ENCODE measurements at regions not wholly inside any gene's neighbourhood (a gene's known extent, or its start where the extent isn't known, plus 50 kb on each side); places are given as distances from the start of the nearest gene placed in this dataset.

GRCh38 chr19:31602548-31602947, 253.3 kb upstream of the TSHZ3 start:
- H3K27me3 ChIP-seq (ENCODE audit: insufficient read depth, low read length) = no peaks in the 10 kb centered on the region
- H3K9ac ChIP-seq (ENCODE audit: low read depth, low read length) = no peak overlapping the region
- H3K9me3 ChIP-seq (ENCODE audit: insufficient read depth, low read depth, low read length) = no peaks in the 10 kb centered on the region
- WGBS = 93% methylated on average over 4 of the region's 4 CpGs
- H3K4me1 ChIP-seq (ENCODE audit: insufficient read depth, low read length) = no peaks in the 10 kb centered on the region
- no peak overlapping the region for H3K27ac ChIP-seq (ENCODE audit: low read depth, low read length)
- H3K36me3 ChIP-seq (ENCODE audit: insufficient read depth, low read length) = no peaks in the 10 kb centered on the region
- no peak overlapping the region for H3K4me3 ChIP-seq (ENCODE audit: low read length)

GRCh38 chr19:31604493-31605040, 255.3 kb upstream of the TSHZ3 start:
- H3K4me1 ChIP-seq (ENCODE audit: insufficient read depth, low read length) = no peaks in the 10 kb centered on the region
- no peak overlapping the region for H3K4me3 ChIP-seq (ENCODE audit: low read length)
- no peak overlapping the region for H3K27ac ChIP-seq (ENCODE audit: low read depth, low read length)
- no peak overlapping the region for H3K9ac ChIP-seq (ENCODE audit: low read depth, low read length)
- 93% methylated on average over 10 of the region's 10 CpGs for WGBS
- no peaks in the 10 kb centered on the region for H3K36me3 ChIP-seq (ENCODE audit: insufficient read depth, low read length)
- no peaks in the 10 kb centered on the region for H3K9me3 ChIP-seq (ENCODE audit: insufficient read depth, low read depth, low read length)
- no peaks in the 10 kb centered on the region for H3K27me3 ChIP-seq (ENCODE audit: insufficient read depth, low read length)

- H3K27me3 ChIP-seq (ENCODE audit: insufficient read depth, low read length) = no peaks in the 10 kb centered on the region
- no peak overlapping the region for H3K9ac ChIP-seq (ENCODE audit: low read depth, low read length)
- no peaks in the 10 kb centered on the region for H3K4me1 ChIP-seq (ENCODE audit: insufficient read depth, low read length)
- H3K9me3 ChIP-seq (ENCODE audit: insufficient read depth, low read depth, low read length) = no peaks in the 10 kb centered on the region
- no peak overlapping the region for H3K4me3 ChIP-seq (ENCODE audit: low read length)
- no peaks in the 10 kb centered on the region for H3K36me3 ChIP-seq (ENCODE audit: insufficient read depth, low read length)
- H3K27ac ChIP-seq (ENCODE audit: low read depth, low read length) = no peak overlapping the region
- whole genome bisulfite sequencing = 96% methylated on average over 8 of the region's 8 CpGs
Observed at GRCh38 chr19:31610018-31610417, 260.8 kb upstream of the TSHZ3 start.

GRCh38 chr19:31611046-31611877, 262.0 kb upstream of the TSHZ3 start:
- Histone ChIP-seq H3K4me1 (ENCODE audit: insufficient read depth, low read length) (no peaks in the 10 kb centered on the region), H3K27ac (ENCODE audit: low read depth, low read length) (no peak overlapping the region), H3K27me3 (ENCODE audit: insufficient read depth, low read length) (no peaks in the 10 kb centered on the region), H3K9me3 (ENCODE audit: insufficient read depth, low read depth, low read length) (no peaks in the 10 kb centered on the region), H3K9ac (ENCODE audit: low read depth, low read length) (no peak overlapping the region), H3K4me3 (ENCODE audit: low read length) (no peak overlapping the region), H3K36me3 (ENCODE audit: insufficient read depth, low read length) (no peaks in the 10 kb centered on the region)
- WGBS = 90% methylated on average over 3 of the region's 3 CpGs

- Histone ChIP-seq H3K4me3 (ENCODE audit: low read length) (no peak overlapping the region), H3K36me3 (ENCODE audit: insufficient read depth, low read length) (no peaks in the 10 kb centered on the region), H3K27me3 (ENCODE audit: insufficient read depth, low read length) (no peaks in the 10 kb centered on the region), H3K4me1 (ENCODE audit: insufficient read depth, low read length) (no peaks in the 10 kb centered on the region), H3K9me3 (ENCODE audit: insufficient read depth, low read depth, low read length) (no peaks in the 10 kb centered on the region), H3K27ac (ENCODE audit: low read depth, low read length) (no peak overlapping the region), H3K9ac (ENCODE audit: low read depth, low read length) (no peak overlapping the region)
- WGBS = 85% methylated on average over 1 of the region's 6 CpGs
Observed at GRCh38 chr19:31612873-31613272, 263.6 kb upstream of the TSHZ3 start.

- Histone ChIP-seq H3K27me3 (ENCODE audit: insufficient read depth, low read length) (no peaks in the 10 kb centered on the region), H3K4me1 (ENCODE audit: insufficient read depth, low read length) (no peaks in the 10 kb centered on the region), H3K36me3 (ENCODE audit: insufficient read depth, low read length) (no peaks in the 10 kb centered on the region), H3K4me3 (ENCODE audit: low read length) (no peak overlapping the region), H3K9me3 (ENCODE audit: insufficient read depth, low read depth, low read length) (no peaks in the 10 kb centered on the region), H3K27ac (ENCODE audit: low read depth, low read length) (no peak overlapping the region), H3K9ac (ENCODE audit: low read depth, low read length) (no peak overlapping the region)
- 96% methylated on average over 4 of the region's 4 CpGs for WGBS
Observed at GRCh38 chr19:31613683-31614219, 264.5 kb upstream of the TSHZ3 start.

GRCh38 chr19:31616031-31616430, 266.8 kb upstream of the TSHZ3 start:
- no peaks in the 10 kb centered on the region for H3K9me3 ChIP-seq (ENCODE audit: insufficient read depth, low read depth, low read length)
- H3K9ac ChIP-seq (ENCODE audit: low read depth, low read length) = no peak overlapping the region
- H3K36me3 ChIP-seq (ENCODE audit: insufficient read depth, low read length) = no peaks in the 10 kb centered on the region
- no peaks in the 10 kb centered on the region for H3K4me1 ChIP-seq (ENCODE audit: insufficient read depth, low read length)
- H3K4me3 ChIP-seq (ENCODE audit: low read length) = no peak overlapping the region
- H3K27ac ChIP-seq (ENCODE audit: low read depth, low read length) = no peak overlapping the region
- H3K27me3 ChIP-seq (ENCODE audit: insufficient read depth, low read length) = no peaks in the 10 kb centered on the region
- 97% methylated on average over 3 of the region's 3 CpGs for WGBS

GRCh38 chr19:31617010-31617585, 267.9 kb upstream of the TSHZ3 start:
- Histone ChIP-seq H3K4me1 (ENCODE audit: insufficient read depth, low read length) (no peaks in the 10 kb centered on the region), H3K27ac (ENCODE audit: low read depth, low read length) (no peak overlapping the region), H3K27me3 (ENCODE audit: insufficient read depth, low read length) (no peaks in the 10 kb centered on the region), H3K4me3 (ENCODE audit: low read length) (no peak overlapping the region), H3K9me3 (ENCODE audit: insufficient read depth, low read depth, low read length) (no peaks in the 10 kb centered on the region), H3K9ac (ENCODE audit: low read depth, low read length) (no peak overlapping the region), H3K36me3 (ENCODE audit: insufficient read depth, low read length) (no peaks in the 10 kb centered on the region)
- 90% methylated on average over 4 of the region's 4 CpGs for WGBS

- no peak overlapping the region for H3K9ac ChIP-seq (ENCODE audit: low read depth, low read length)
- no peak overlapping the region for H3K4me3 ChIP-seq (ENCODE audit: low read length)
- H3K4me1 ChIP-seq (ENCODE audit: insufficient read depth, low read length) = peaks cover 16% of the 10 kb centered on the region
- 89% methylated on average over 4 of the region's 4 CpGs for WGBS
- no peak overlapping the region for H3K27ac ChIP-seq (ENCODE audit: low read depth, low read length)
- H3K9me3 ChIP-seq (ENCODE audit: insufficient read depth, low read depth, low read length) = no peaks in the 10 kb centered on the region
- H3K36me3 ChIP-seq (ENCODE audit: insufficient read depth, low read length) = no peaks in the 10 kb centered on the region
- H3K27me3 ChIP-seq (ENCODE audit: insufficient read depth, low read length) = no peaks in the 10 kb centered on the region
Observed at GRCh38 chr19:31625056-31625455, 275.8 kb upstream of the TSHZ3 start.

GRCh38 chr19:31625575-31625974, 276.3 kb upstream of the TSHZ3 start:
- Histone ChIP-seq H3K4me3 (ENCODE audit: low read length) (no peak overlapping the region), H3K4me1 (ENCODE audit: insufficient read depth, low read length) (peaks cover 16% of the 10 kb centered on the region), H3K9ac (ENCODE audit: low read depth, low read length) (no peak overlapping the region), H3K27me3 (ENCODE audit: insufficient read depth, low read length) (no peaks in the 10 kb centered on the region), H3K27ac (ENCODE audit: low read depth, low read length) (no peak overlapping the region), H3K9me3 (ENCODE audit: insufficient read depth, low read depth, low read length) (no peaks in the 10 kb centered on the region), H3K36me3 (ENCODE audit: insufficient read depth, low read length) (no peaks in the 10 kb centered on the region)
- 91% methylated on average over 1 of the region's 1 CpG for WGBS

GRCh38 chr19:31626941-31627340, 277.7 kb upstream of the TSHZ3 start:
- 93% methylated on average over 5 of the region's 5 CpGs for WGBS
- H3K9ac ChIP-seq (ENCODE audit: low read depth, low read length) = no peak overlapping the region
- peaks cover 16% of the 10 kb centered on the region for H3K4me1 ChIP-seq (ENCODE audit: insufficient read depth, low read length)
- H3K9me3 ChIP-seq (ENCODE audit: insufficient read depth, low read depth, low read length) = no peaks in the 10 kb centered on the region
- no peak overlapping the region for H3K4me3 ChIP-seq (ENCODE audit: low read length)
- H3K36me3 ChIP-seq (ENCODE audit: insufficient read depth, low read length) = no peaks in the 10 kb centered on the region
- H3K27me3 ChIP-seq (ENCODE audit: insufficient read depth, low read length) = no peaks in the 10 kb centered on the region
- H3K27ac ChIP-seq (ENCODE audit: low read depth, low read length) = no peak overlapping the region
